SIG-M5 treated with dmso at 0.1 percent for 504 hours (cell line): ENCODE measurements at regions not wholly inside any gene's neighbourhood (a gene's known extent, or its start where the extent isn't known, plus 50 kb on each side); places are given as distances from the start of the nearest gene placed in this dataset.
"Not testable (repeated sequence)": the region's sequence is repeated elsewhere in the genome, so short reads cannot be mapped to it uniquely, and the experiment has no call there.

ENCODE experiments used
- DNase-seq: peaks from one replicate; lab custom pipeline; 2025; ENCODE audit not compliant: unreplicated experiment; lab: John Stamatoyannopoulos, UW

- DNase-seq: not testable (repeated sequence)
These were observed 595.1 kb downstream of the RPIA start for GRCh38 chr2:89286448-89287080.

- DNase-seq: not testable (repeated sequence)
These were observed 595.6 kb downstream of the RPIA start for GRCh38 chr2:89287084-89287483.

- DNase-seq: not testable (repeated sequence)
These were observed 600.3 kb downstream of the RPIA start for GRCh38 chr2:89291717-89292298.

- DNase-seq: not testable (repeated sequence)
These were observed 601.9 kb downstream of the RPIA start for GRCh38 chr2:89293399-89293798.

GRCh38 chr2:89294335-89294734, 602.9 kb downstream of the RPIA start:
- not testable (repeated sequence) for DNase-seq

- not testable (repeated sequence) for DNase-seq
These were observed 605.4 kb downstream of the RPIA start for GRCh38 chr2:89296820-89297398.

GRCh38 chr2:89299196-89299595, 607.7 kb downstream of the RPIA start:
- DNase-seq: not testable (repeated sequence)

GRCh38 chr2:89305623-89306022, 614.1 kb downstream of the RPIA start:
- not testable (repeated sequence) for DNase-seq

GRCh38 chr2:89306869-89307637, 615.6 kb downstream of the RPIA start:
- DNase-seq: not testable (repeated sequence)

- DNase-seq: not testable (repeated sequence)
These were observed 627.5 kb downstream of the RPIA start for GRCh38 chr2:89318990-89319389.

GRCh38 chr2:89325894-89326293, 634.4 kb downstream of the RPIA start:
- not testable (repeated sequence) for DNase-seq

GRCh38 chr2:89326455-89326854, 635.0 kb downstream of the RPIA start:
- DNase-seq: not testable (repeated sequence)

GRCh38 chr2:89328790-89329189, 637.3 kb downstream of the RPIA start:
- not testable (repeated sequence) for DNase-seq
